ENCODE measurements at regions not wholly inside any gene's neighbourhood (a gene's known extent, or its start where the extent isn't known, plus 50 kb on each side); places are given as distances from the start of the nearest gene placed in this dataset.

- 42% methylated on average over 2 of the region's 2 CpGs for WGBS
- no peak overlapping the region for H3K27ac ChIP-seq (ENCODE audit: low read depth in 1 of 2, low read length in 1 of 2)
These were observed 125.3 kb downstream of the SLC4A3 start for GRCh38 chr2:219752726-219753125.

GRCh38 chr2:219758907-219759680, 131.7 kb downstream of the SLC4A3 start:
- H3K27ac ChIP-seq (ENCODE audit: low read depth in 1 of 2, low read length in 1 of 2), result no peak overlapping the region
- H3K9me3 ChIP-seq (ENCODE audit: control insufficient read depth in 2 of 2, insufficient read depth in 1 of 2, low read length in 1 of 2), result no peaks in the 10 kb centered on the region
- no peak for DNase-seq (ENCODE audit: low read depth in 6 of 9, low spot score in 9 of 9)
- no peaks in the 10 kb centered on the region for H3K27me3 ChIP-seq (ENCODE audit: control insufficient read depth in 2 of 2, insufficient read depth in 1 of 2, low read length in 1 of 2)
- H3K36me3 ChIP-seq (ENCODE audit: control insufficient read depth in 2 of 2, insufficient read depth in 2 of 2, low read length in 1 of 2), result no peaks in the 10 kb centered on the region
- H3K4me1 ChIP-seq (ENCODE audit: control insufficient read depth in 2 of 2, insufficient read depth in 2 of 2, low read length in 2 of 2), result no peaks in the 10 kb centered on the region
- WGBS, result 92% methylated on average over 3 of the region's 3 CpGs
- no peak overlapping the region for H3K4me3 ChIP-seq (ENCODE audit: low read length in 2 of 2)

More at GRCh38 chr2:219752726-219753125, 125.3 kb downstream of the SLC4A3 start:
- H3K4me3 ChIP-seq (ENCODE audit: low read length in 2 of 2), result no peak overlapping the region
- H3K27me3 ChIP-seq (ENCODE audit: control insufficient read depth in 2 of 2, insufficient read depth in 1 of 2, low read length in 1 of 2), result no peaks in the 10 kb centered on the region
- no peaks in the 10 kb centered on the region for H3K4me1 ChIP-seq (ENCODE audit: control insufficient read depth in 2 of 2, insufficient read depth in 2 of 2, low read length in 2 of 2)
- no peaks in the 10 kb centered on the region for H3K36me3 ChIP-seq (ENCODE audit: control insufficient read depth in 2 of 2, insufficient read depth in 2 of 2, low read length in 1 of 2)
- no peak for DNase-seq (ENCODE audit: low read depth in 6 of 9, low spot score in 9 of 9)
- peaks cover 0 to 4% of the 10 kb centered on the region in 2 donors for H3K9me3 ChIP-seq (ENCODE audit: control insufficient read depth in 2 of 2, insufficient read depth in 1 of 2, low read length in 1 of 2)

DNA sequence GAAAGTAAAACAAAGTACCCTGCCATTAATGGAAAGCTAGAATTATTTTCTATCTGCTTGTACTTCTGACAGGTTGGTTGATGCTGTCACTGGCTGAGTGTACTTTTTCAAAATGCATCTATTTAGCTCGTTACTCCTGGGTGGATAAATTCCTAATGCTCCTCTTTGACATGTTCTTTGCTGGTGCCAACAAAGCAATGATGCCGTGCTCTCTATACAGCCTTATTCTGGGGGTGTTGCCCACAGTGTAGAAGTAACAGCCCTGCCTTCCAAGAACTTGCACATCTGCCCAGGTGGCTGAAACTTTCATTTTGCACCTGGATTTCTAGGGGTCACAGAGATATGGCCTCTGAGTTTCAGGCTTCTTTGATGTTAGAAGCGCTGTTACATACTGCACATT, 132.4 kb downstream of the SLC4A3 start:
- Histone ChIP-seq H3K4me1 (ENCODE audit: control insufficient read depth in 2 of 2, insufficient read depth in 2 of 2, low read length in 2 of 2) (no peaks in the 10 kb centered on the region), H3K36me3 (ENCODE audit: control insufficient read depth in 2 of 2, insufficient read depth in 2 of 2, low read length in 1 of 2) (no peaks in the 10 kb centered on the region), H3K4me3 (ENCODE audit: low read length in 2 of 2) (no peak overlapping the region), H3K27me3 (ENCODE audit: control insufficient read depth in 2 of 2, insufficient read depth in 1 of 2, low read length in 1 of 2) (no peaks in the 10 kb centered on the region), H3K9me3 (ENCODE audit: control insufficient read depth in 2 of 2, insufficient read depth in 1 of 2, low read length in 1 of 2) (no peaks in the 10 kb centered on the region), H3K27ac (ENCODE audit: low read depth in 1 of 2, low read length in 1 of 2) (no peak overlapping the region)
- no peak for DNase-seq (ENCODE audit: low read depth in 6 of 9, low spot score in 9 of 9)
- 89% methylated on average over 3 of the region's 3 CpGs for WGBS

- 65% methylated on average over 5 of the region's 5 CpGs for WGBS
- Histone ChIP-seq H3K27me3 (ENCODE audit: control insufficient read depth in 2 of 2, insufficient read depth in 1 of 2, low read length in 1 of 2) (no peaks in the 10 kb centered on the region), H3K4me1 (ENCODE audit: control insufficient read depth in 2 of 2, insufficient read depth in 2 of 2, low read length in 2 of 2) (no peaks in the 10 kb centered on the region), H3K27ac (ENCODE audit: low read depth in 1 of 2, low read length in 1 of 2) (no peak overlapping the region), H3K36me3 (ENCODE audit: control insufficient read depth in 2 of 2, insufficient read depth in 2 of 2, low read length in 1 of 2) (no peaks in the 10 kb centered on the region), H3K9me3 (ENCODE audit: control insufficient read depth in 2 of 2, insufficient read depth in 1 of 2, low read length in 1 of 2) (no peaks in the 10 kb centered on the region), H3K4me3 (ENCODE audit: low read length in 2 of 2) (no peak overlapping the region)
- no peak for DNase-seq (ENCODE audit: low read depth in 6 of 9, low spot score in 9 of 9)
These were observed 137.9 kb downstream of the SLC4A3 start for GRCh38 chr2:219765231-219765911.

GRCh38 chr2:219766658-219767057, 139.2 kb downstream of the SLC4A3 start:
- Histone ChIP-seq H3K4me1 (ENCODE audit: control insufficient read depth in 2 of 2, insufficient read depth in 2 of 2, low read length in 2 of 2) (no peaks in the 10 kb centered on the region), H3K4me3 (ENCODE audit: low read length in 2 of 2) (no peak overlapping the region), H3K27me3 (ENCODE audit: control insufficient read depth in 2 of 2, insufficient read depth in 1 of 2, low read length in 1 of 2) (no peaks in the 10 kb centered on the region), H3K9me3 (ENCODE audit: control insufficient read depth in 2 of 2, insufficient read depth in 1 of 2, low read length in 1 of 2) (no peaks in the 10 kb centered on the region), H3K27ac (ENCODE audit: low read depth in 1 of 2, low read length in 1 of 2) (no peak overlapping the region), H3K36me3 (ENCODE audit: control insufficient read depth in 2 of 2, insufficient read depth in 2 of 2, low read length in 1 of 2) (no peaks in the 10 kb centered on the region)
- 98% methylated on average over 5 of the region's 5 CpGs for WGBS
- DNase-seq (ENCODE audit: low read depth in 6 of 9, low spot score in 9 of 9), result no peak

DNA sequence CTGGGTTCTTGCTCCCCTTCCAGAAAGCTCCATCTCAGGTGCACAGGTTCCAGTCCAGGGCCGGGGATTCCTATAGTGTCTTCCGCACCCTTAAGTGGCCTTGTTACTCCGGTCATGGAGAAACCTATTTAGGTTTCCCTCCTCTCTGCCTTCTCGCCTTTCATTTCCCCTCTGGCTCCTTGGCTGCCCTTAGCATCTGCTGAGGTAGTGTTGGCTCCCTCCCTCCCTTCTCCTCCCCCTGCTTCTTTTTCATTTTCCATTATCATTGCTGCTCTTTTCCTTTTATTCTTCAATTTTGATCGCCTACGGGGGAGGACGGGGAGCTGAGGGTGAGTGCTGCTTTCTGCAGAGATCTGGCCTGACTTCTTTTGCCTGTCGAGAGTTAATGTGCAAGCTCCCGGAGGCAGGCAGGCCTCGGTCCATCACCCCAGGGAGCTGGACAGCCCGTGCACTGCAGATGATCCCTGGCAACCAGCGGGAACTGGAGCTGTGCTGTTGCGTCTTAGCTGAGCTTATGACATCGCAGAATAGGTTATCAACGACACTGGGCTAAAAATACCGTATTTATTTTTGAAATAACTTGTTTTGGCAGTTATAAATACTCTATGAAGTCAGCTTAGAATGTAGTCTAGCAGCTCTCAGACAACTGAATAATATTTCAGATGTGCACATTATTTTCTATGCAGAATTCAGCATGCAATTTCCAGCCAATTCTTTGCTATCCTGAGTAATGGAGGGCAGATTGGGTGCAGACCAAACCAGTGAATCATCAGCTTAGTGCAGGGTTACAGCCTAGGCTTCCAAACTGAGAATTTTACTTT, 141.9 kb downstream of the SLC4A3 start:
- no peak for DNase-seq (ENCODE audit: low read depth in 6 of 9, low spot score in 9 of 9)
- Histone ChIP-seq H3K4me1 (ENCODE audit: control insufficient read depth in 2 of 2, insufficient read depth in 2 of 2, low read length in 2 of 2) (no peaks in the 10 kb centered on the region), H3K4me3 (ENCODE audit: low read length in 2 of 2) (no peak overlapping the region), H3K9me3 (ENCODE audit: control insufficient read depth in 2 of 2, insufficient read depth in 1 of 2, low read length in 1 of 2) (no peaks in the 10 kb centered on the region), H3K36me3 (ENCODE audit: control insufficient read depth in 2 of 2, insufficient read depth in 2 of 2, low read length in 1 of 2) (no peaks in the 10 kb centered on the region), H3K27ac (ENCODE audit: low read depth in 1 of 2, low read length in 1 of 2) (no peak overlapping the region), H3K27me3 (ENCODE audit: control insufficient read depth in 2 of 2, insufficient read depth in 1 of 2, low read length in 1 of 2) (no peaks in the 10 kb centered on the region)
- 86% methylated on average over 16 of the region's 16 CpGs for WGBS

GRCh38 chr2:219772103-219772635, 144.7 kb downstream of the SLC4A3 start:
- no peak for DNase-seq (ENCODE audit: low read depth in 6 of 9, low spot score in 9 of 9)
- WGBS, result 94% methylated on average over 9 of the region's 9 CpGs

GRCh38 chr2:219772697-219773096, 145.3 kb downstream of the SLC4A3 start:
- no peaks in the 10 kb centered on the region for H3K27me3 ChIP-seq (ENCODE audit: control insufficient read depth in 2 of 2, insufficient read depth in 1 of 2, low read length in 1 of 2)
- H3K27ac ChIP-seq (ENCODE audit: low read depth in 1 of 2, low read length in 1 of 2), result no peak overlapping the region
- no peaks in the 10 kb centered on the region for H3K9me3 ChIP-seq (ENCODE audit: control insufficient read depth in 2 of 2, insufficient read depth in 1 of 2, low read length in 1 of 2)
- 85% methylated on average over 4 of the region's 4 CpGs for WGBS
- H3K4me1 ChIP-seq (ENCODE audit: control insufficient read depth in 2 of 2, insufficient read depth in 2 of 2, low read length in 2 of 2), result no peaks in the 10 kb centered on the region
- no peaks in the 10 kb centered on the region for H3K36me3 ChIP-seq (ENCODE audit: control insufficient read depth in 2 of 2, insufficient read depth in 2 of 2, low read length in 1 of 2)
- no peak overlapping the region for H3K4me3 ChIP-seq (ENCODE audit: low read length in 2 of 2)
- DNase-seq (ENCODE audit: low read depth in 6 of 9, low spot score in 9 of 9), result no peak

More at GRCh38 chr2:219772103-219772635, 144.7 kb downstream of the SLC4A3 start:
- no peak overlapping the region for H3K27ac ChIP-seq (ENCODE audit: low read depth in 1 of 2, low read length in 1 of 2)
- H3K27me3 ChIP-seq (ENCODE audit: control insufficient read depth in 2 of 2, insufficient read depth in 1 of 2, low read length in 1 of 2), result no peaks in the 10 kb centered on the region
- H3K36me3 ChIP-seq (ENCODE audit: control insufficient read depth in 2 of 2, insufficient read depth in 2 of 2, low read length in 1 of 2), result no peaks in the 10 kb centered on the region
- H3K9me3 ChIP-seq (ENCODE audit: control insufficient read depth in 2 of 2, insufficient read depth in 1 of 2, low read length in 1 of 2), result no peaks in the 10 kb centered on the region
- no peak overlapping the region for H3K4me3 ChIP-seq (ENCODE audit: low read length in 2 of 2)
- no peaks in the 10 kb centered on the region for H3K4me1 ChIP-seq (ENCODE audit: control insufficient read depth in 2 of 2, insufficient read depth in 2 of 2, low read length in 2 of 2)

GRCh38 chr2:219775506-219775905, 148.1 kb downstream of the SLC4A3 start:
- Histone ChIP-seq H3K27me3 (ENCODE audit: control insufficient read depth in 2 of 2, insufficient read depth in 1 of 2, low read length in 1 of 2) (no peaks in the 10 kb centered on the region), H3K36me3 (ENCODE audit: control insufficient read depth in 2 of 2, insufficient read depth in 2 of 2, low read length in 1 of 2) (no peaks in the 10 kb centered on the region), H3K4me3 (ENCODE audit: low read length in 2 of 2) (no peak overlapping the region), H3K27ac (ENCODE audit: low read depth in 1 of 2, low read length in 1 of 2) (no peak overlapping the region), H3K4me1 (ENCODE audit: control insufficient read depth in 2 of 2, insufficient read depth in 2 of 2, low read length in 2 of 2) (no peaks in the 10 kb centered on the region), H3K9me3 (ENCODE audit: control insufficient read depth in 2 of 2, insufficient read depth in 1 of 2, low read length in 1 of 2) (no peaks in the 10 kb centered on the region)
- 93% methylated on average over 5 of the region's 5 CpGs for WGBS
- no peak for DNase-seq (ENCODE audit: low read depth in 6 of 9, low spot score in 9 of 9)
